H1 (cell line): ENCODE measurements at regions not wholly inside any gene's neighbourhood (a gene's known extent, or its start where the extent isn't known, plus 50 kb on each side); places are given as distances from the start of the nearest gene placed in this dataset.

ENCODE experiments used
- CTCF ChIA-PET: fragments of 300-600 bp; sonication (Branson Sonifier 250); formaldehyde crosslinking; loops from one replicate; lab custom pipeline; 2021; ENCODE audit not compliant: partially characterized antibody; lab: Charles Lee
- POLR2A ChIA-PET: fragments of 300-600 bp; sonication (Branson Sonifier 250); formaldehyde crosslinking; loops from one replicate; lab custom pipeline; 2021; ENCODE audit warnings: inconsistent platforms; ENCODE audit not compliant: partially characterized antibody; lab: Charles Lee
- DNase-seq, 2 experiments: peaks; one replicate each; pipeline versions ENCODE4 v3.0.0 to v3.0.0-alpha.2; 2010 to 2022; ENCODE audit warnings: low spot score in 2 of 2, low read depth in 1 of 2, mixed read lengths in 1 of 2
- FAIRE-seq: peaks from 2 replicates; lab custom pipeline; 2011; peaks lifted over from hg19 to GRCh38; lab: Jason Lieb, UNC
- H2AFZ ChIP-seq: 2 replicates; pipeline ENCODE4 v1.8.1; 2012; ENCODE audit warnings: low read length, inconsistent platforms
- H2AK5ac ChIP-seq: 2 replicates; pipeline ENCODE4 v1.6.1; 2013; ENCODE audit warnings: low read depth, low read length
- H2BK120ac ChIP-seq: replicated peaks from 2 replicates; pipeline ENCODE3; 2013; ENCODE audit warnings: low read depth, low read length, inconsistent platforms
- H2BK12ac ChIP-seq: 2 replicates; pipeline ENCODE4 v1.6.1; 2013; ENCODE audit warnings: low read depth, low read length
- H2BK15ac ChIP-seq: 2 replicates; pipeline ENCODE4 v1.6.1; 2013; ENCODE audit warnings: low read length
- H2BK20ac ChIP-seq: 2 replicates; pipeline ENCODE4 v1.6.1; 2013; ENCODE audit warnings: low read length
- H2BK5ac ChIP-seq: 2 replicates; pipeline ENCODE4 v1.6.1; 2013; ENCODE audit warnings: low read depth, low read length
- H3K14ac ChIP-seq: 2 replicates; pipeline ENCODE4 v1.6.1; 2013; ENCODE audit warnings: inconsistent platforms; ENCODE audit not compliant: insufficient read length
- H3K18ac ChIP-seq: 2 replicates; pipeline ENCODE4 v1.6.1; 2013; ENCODE audit warnings: low read length; ENCODE audit errors: extremely low read depth
- H3K23ac ChIP-seq: 2 replicates; pipeline ENCODE4 v1.6.1; 2013; ENCODE audit warnings: inconsistent platforms; ENCODE audit not compliant: insufficient read length
- H3K23me2 ChIP-seq: 2 replicates; pipeline ENCODE4 v1.6.1; 2013; ENCODE audit warnings: low read depth, low read length
- H3K27ac ChIP-seq: 2 replicates; pipeline ENCODE4 v1.6.1; 2011; ENCODE audit warnings: low read depth, low read length, inconsistent platforms
- H3K27me3 ChIP-seq, 4 experiments: replicated peaks in 1 of 4; 1 replicate in 1 of 4; 2 replicates in 3 of 4; pipeline versions ENCODE4 v1.6.1 to v1.8.1; 2011 to 2013; ENCODE audit warnings: low read length in 3 of 4, mild to moderate bottlenecking in 3 of 4, inconsistent platforms in 2 of 4, mixed read lengths in 2 of 4, moderate library complexity in 1 of 4; ENCODE audit not compliant: control insufficient read depth in 3 of 4, insufficient read depth in 3 of 4; ENCODE audit errors: extremely low read depth in 1 of 4
- H3K36me3 ChIP-seq, 4 experiments: 2 replicates each; pipeline versions ENCODE4 v1.6.1 to v1.8.1; 2011 to 2013; ENCODE audit warnings: mild to moderate bottlenecking in 4 of 4, low read length in 3 of 4, moderate library complexity in 2 of 4, control low read depth in 1 of 4, inconsistent platforms in 1 of 4; ENCODE audit not compliant: insufficient read depth in 4 of 4, control insufficient read depth in 2 of 4
- H3K4ac ChIP-seq: replicated peaks from 2 replicates; pipeline ENCODE3; 2013; ENCODE audit warnings: low read length, low read depth, mixed read lengths, inconsistent platforms; ENCODE audit not compliant: insufficient read length
- H3K4me1 ChIP-seq, 4 experiments: replicated peaks in 1 of 4; 1 replicate in 1 of 4; 2 replicates in 3 of 4; pipeline versions ENCODE4 v1.6.1 to v1.8.1; 2011 to 2013; ENCODE audit warnings: low read length in 3 of 4, inconsistent platforms in 2 of 4, mixed read lengths in 1 of 4; ENCODE audit not compliant: insufficient read depth in 4 of 4, control insufficient read depth in 3 of 4
- H3K4me2 ChIP-seq, 2 experiments: 2 replicates each; pipeline versions ENCODE4 v1.6.1 to v1.8.1; 2011 to 2013; ENCODE audit warnings: low read depth in 2 of 2, low read length in 2 of 2, control low read depth in 1 of 2, inconsistent platforms in 1 of 2, mild to moderate bottlenecking in 1 of 2; ENCODE audit not compliant: insufficient read depth in 1 of 2
- H3K4me3 ChIP-seq, 4 experiments: fragments of 200-600, 300-600 bp in 1 of 4; sonication (generic), shearing (Covaris generic), sonication (Bioruptor Twin) in 1 of 4; 2 replicates each; pipeline versions ENCODE4 v1.5.1 to v1.8.1; 2011 to 2016; ENCODE audit warnings: low read length in 4 of 4, low read depth in 3 of 4, control low read depth in 2 of 4, inconsistent platforms in 2 of 4, mild to moderate bottlenecking in 2 of 4, mixed read lengths in 1 of 4, moderate library complexity in 1 of 4; ENCODE audit not compliant: insufficient read depth in 2 of 4; ENCODE audit errors: extremely low read depth in 1 of 4
- H3K56ac ChIP-seq: replicated peaks from 2 replicates; pipeline ENCODE3; 2013; ENCODE audit warnings: low read depth, mild to moderate bottlenecking, mixed read lengths, low read length, inconsistent platforms; ENCODE audit not compliant: insufficient read length
- H3K79me1 ChIP-seq: 2 replicates; pipeline ENCODE4 v1.6.1; 2013; ENCODE audit warnings: low read depth, low read length, control low read depth
- H3K79me2 ChIP-seq, 2 experiments: 2 replicates each; pipeline versions ENCODE4 v1.6.1 to v1.8.1; 2012 to 2013; ENCODE audit warnings: low read length in 2 of 2, mild to moderate bottlenecking in 2 of 2, inconsistent platforms in 1 of 2; ENCODE audit not compliant: insufficient read depth in 2 of 2, control insufficient read depth in 1 of 2
- H3K9ac ChIP-seq, 4 experiments: replicated peaks in 1 of 4; 1 replicate in 1 of 4; 2 replicates in 3 of 4; pipeline versions ENCODE4 v1.6.1 to v1.8.1; 2011 to 2013; ENCODE audit warnings: low read depth in 3 of 4, low read length in 3 of 4, control low read depth in 2 of 4, mild to moderate bottlenecking in 2 of 4, moderate library complexity in 2 of 4, inconsistent platforms in 1 of 4; ENCODE audit errors: extremely low read depth in 1 of 4
- H3K9me3 ChIP-seq, 2 experiments: 2 replicates each; pipeline versions ENCODE4 v1.6.1 to v1.8.1; 2012 to 2013; ENCODE audit warnings: mild to moderate bottlenecking in 2 of 2, moderate library complexity in 2 of 2, control low read depth in 1 of 2, inconsistent platforms in 1 of 2, low read depth in 1 of 2, low read length in 1 of 2, mixed read lengths in 1 of 2; ENCODE audit not compliant: insufficient read depth in 2 of 2
- H4K20me1 ChIP-seq, 2 experiments: replicated peaks in 1 of 2; 2 replicates each; pipeline versions ENCODE3 to v1.8.1; 2011 to 2013; ENCODE audit warnings: inconsistent platforms in 2 of 2, low read length in 2 of 2, mild to moderate bottlenecking in 1 of 2; ENCODE audit not compliant: insufficient read depth in 2 of 2, control insufficient read depth in 1 of 2
- H4K5ac ChIP-seq: 2 replicates; pipeline ENCODE4 v1.6.1; 2013; ENCODE audit warnings: low read length, low read depth, mixed read lengths, inconsistent platforms; ENCODE audit not compliant: insufficient read length
- H4K8ac ChIP-seq: 2 replicates; pipeline ENCODE4 v1.8.0; 2013; ENCODE audit warnings: mild to moderate bottlenecking, moderate library complexity, low read length, inconsistent platforms; ENCODE audit not compliant: insufficient read depth; ENCODE audit errors: extremely low read depth
- H4K91ac ChIP-seq: replicated peaks from 2 replicates; pipeline ENCODE3; 2013; ENCODE audit warnings: low read length, mixed read lengths, inconsistent platforms; ENCODE audit not compliant: insufficient read length
- CHD2 ChIP-seq: IDR thresholded peaks from 2 replicates; pipeline ENCODE4 v1.6.1; 2012; ENCODE audit warnings: low read length, improper control_type of control experiment
- CTCF ChIP-seq, 3 experiments: IDR thresholded peaks; 1 replicate in 2 of 3; 2 replicates in 1 of 3; pipeline versions ENCODE4 v1.5.1 to v1.6.1; 2011; ENCODE audit warnings: low read length in 3 of 3, mild to moderate bottlenecking in 3 of 3, inconsistent platforms in 2 of 3, low read depth in 1 of 3, moderate library complexity in 1 of 3; ENCODE audit not compliant: insufficient read depth in 1 of 3; ENCODE audit errors: control extremely low read depth in 1 of 3
- RAD21 ChIP-seq, 2 experiments: IDR thresholded peaks in 1 of 2; conservative IDR thresholded peaks in 1 of 2; 2 replicates each; pipeline ENCODE4 v1.6.1; 2011; ENCODE audit warnings: low read depth in 2 of 2, low read length in 2 of 2, improper control_type of control experiment in 1 of 2, inconsistent platforms in 1 of 2, mild to moderate bottlenecking in 1 of 2, moderate library complexity in 1 of 2
- WGBS, 2 experiments: shearing (Covaris generic) in 1 of 2; methylation state at CpG; one replicate each; pipeline versions ENCODE4 v1.1.6 to v1.1.7; 2013 to 2015; ENCODE audit warnings: low lambda C conversion rate in 2 of 2, mixed read lengths in 2 of 2, inconsistent platforms in 1 of 2, low coverage in 1 of 2, missing lambda C conversion rate in 1 of 2; ENCODE audit not compliant: insufficient replicate concordance in 2 of 2, insufficient coverage in 1 of 2, insufficient read length in 1 of 2; ENCODE audit errors: extremely low coverage in 1 of 2, missing lambda C conversion rate in 1 of 2; 5-methylcytosine and 5-hydroxymethylcytosine counted together
- TF ChIP-seq, protein P1 (sequence below): IDR thresholded peaks from 2 replicates; pipeline ENCODE4 v1.6.1; 2012; ENCODE audit warnings: inconsistent platforms

DNA sequence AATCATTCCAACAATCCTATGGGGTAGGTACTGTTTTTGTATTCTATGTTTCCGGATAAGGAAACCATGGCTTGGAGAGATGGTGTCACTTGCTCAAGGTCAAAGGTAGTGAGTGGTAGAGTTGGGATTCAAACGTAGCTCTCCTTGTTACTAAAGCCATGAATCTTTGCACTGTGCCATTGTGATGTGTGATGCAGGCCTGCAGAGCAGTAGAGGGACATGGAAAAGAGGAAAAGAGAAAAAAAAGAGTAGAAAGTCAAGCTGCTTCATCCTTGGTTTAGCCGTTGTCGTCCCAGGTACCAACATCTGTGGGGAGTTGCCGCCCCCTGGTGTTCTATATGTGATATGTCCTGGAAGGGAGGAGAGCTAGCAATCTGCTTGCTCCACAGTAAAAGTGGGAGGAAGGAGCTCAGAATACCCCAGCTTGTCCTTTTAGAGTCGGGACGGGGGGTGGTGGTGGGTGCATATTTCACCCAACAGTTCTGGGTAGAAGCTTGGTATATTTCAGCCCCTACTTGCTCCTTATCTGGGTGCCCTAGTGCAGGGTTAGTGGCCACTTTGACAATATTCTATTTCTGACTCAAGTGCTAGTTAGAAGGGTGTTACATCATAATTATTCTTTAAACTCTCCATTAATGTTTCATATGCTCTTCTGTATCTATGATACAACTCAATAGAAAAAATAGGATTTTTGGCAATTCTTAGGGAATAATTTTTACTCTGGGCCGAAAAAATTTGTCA is 98.4 kb downstream of the EBNA1BP2 start:
- no peak overlapping the region for H3K23ac ChIP-seq
- H4K8ac ChIP-seq, result no peak overlapping the region
- H3K27ac ChIP-seq, result no peak overlapping the region
- H3K4ac ChIP-seq, result no peak overlapping the region
- H3K79me1 ChIP-seq, result no peaks in the 10 kb centered on the region
- no peaks in the 10 kb centered on the region for H3K9me3 ChIP-seq
- H3K4me1 ChIP-seq, result peaks cover 0 to 18% (median 13%) of the 10 kb centered on the region in 4 experiments; a peak in 6 of 7 replicates
- peak; percentile 99 for FAIRE-seq
- ChIA-PET CTCF (interaction anchor here (0.6 to 12.1 kb wide), 75 partner anchors 8 to 341 kb away, joined by 3 to 353 read pairs (median 6); partner anchors contain the start of genes C1orf50, P3H1, TMEM269 and ZNF691), POLR2A (interaction anchor here (0.6 to 2.6 kb wide), 12 partner anchors 18 to 295 kb away, joined by 3 to 13 read pairs (median 6); no protein-coding TSS in a partner anchor)
- H2BK20ac ChIP-seq, result no peak overlapping the region
- H4K5ac ChIP-seq, result no peak overlapping the region
- no peak overlapping the region for H3K14ac ChIP-seq
- H3K4me2 ChIP-seq, result no peak overlapping the region
- peak; percentile 59 to 84 for DNase-seq
- H3K56ac ChIP-seq, result no peak overlapping the region
- no peaks in the 10 kb centered on the region for H3K23me2 ChIP-seq
- H3K18ac ChIP-seq, result no peak overlapping the region
- H3K79me2 ChIP-seq, result no peaks in the 10 kb centered on the region
- H2BK5ac ChIP-seq, result peak overlapping the region; percentile 50; the same call in 1 of the 2 replicates
- no peak overlapping the region for H3K4me3 ChIP-seq
- whole genome bisulfite sequencing, 2 experiments, result 32% methylated on average over 8 of the region's 8 CpGs; no CpG with 5 or more reads in 1 of the 2 experiments
- H2BK120ac ChIP-seq, result no peak overlapping the region
- H2BK15ac ChIP-seq, result peak overlapping the region; percentile 11; the same call in 1 of the 2 replicates
- 0 out of 2 replicates have a peak overlapping the region, but pooled peaks have one; percentile 10 for H2AFZ ChIP-seq
- H2BK12ac ChIP-seq, result no peak overlapping the region; the same call in 1 of the 2 replicates
- no peaks in the 10 kb centered on the region for H3K27me3 ChIP-seq
- no peak overlapping the region for H3K9ac ChIP-seq
- no peak overlapping the region for H2AK5ac ChIP-seq
- H4K91ac ChIP-seq, result peak overlapping the region; percentile 56
- TF ChIP-seq CHD2, result no peak
- peak; percentile 100 for TF ChIP-seq RAD21 (IDR thresholded peaks at IDR 0.05 in 1 of 2, conservative IDR thresholded peaks at IDR 0.05 in 1 of 2; ENCODE audit: low read depth in 2 of 2, low read length in 2 of 2)
- TF ChIP-seq, protein P1, sequence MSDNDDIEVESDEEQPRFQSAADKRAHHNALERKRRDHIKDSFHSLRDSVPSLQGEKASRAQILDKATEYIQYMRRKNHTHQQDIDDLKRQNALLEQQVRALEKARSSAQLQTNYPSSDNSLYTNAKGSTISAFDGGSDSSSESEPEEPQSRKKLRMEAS, result no peak
- peak; percentile 71 to 92 (median 86) for TF ChIP-seq CTCF (IDR thresholded peaks at IDR 0.05; ENCODE audit: control extremely low read depth in 1 of 3, insufficient read depth in 1 of 3, low read depth in 1 of 3, low read length in 3 of 3)
- no peaks in the 10 kb centered on the region for H4K20me1 ChIP-seq
- no peaks in the 10 kb centered on the region for H3K36me3 ChIP-seq
